HCT116 (cell line): ENCODE measurements at regions not wholly inside any gene's neighbourhood (a gene's known extent, or its start where the extent isn't known, plus 50 kb on each side); places are given as distances from the start of the nearest gene placed in this dataset.

Experiments
- ATAC-seq: fragments of 200-7000 bp; cut with Tn5 transposase; 2 replicates; pipeline ENCODE4 v1.9.1; 2020; ENCODE audit warnings: mild to moderate bottlenecking, moderate library complexity
- BruUV-seq: library from RNA; stranded (reverse); fragments of 400-500 nt; replicated peaks from 2 replicates; lab custom pipeline; 2021; lab: Mats Ljungman, UMichigan
- CTCF ChIA-PET: fragments of 300-600 bp; sonication (Branson Sonifier 250); formaldehyde crosslinking; loops from one replicate; lab custom pipeline; 2021; ENCODE audit warnings: antibody characterized with exemption; lab: Charles Lee
- POLR2A ChIA-PET: fragments of 300-600, 350-600 bp; sonication (Branson Sonifier 250); formaldehyde crosslinking; loops from one replicate; lab custom pipeline; 2021; ENCODE audit warnings: antibody characterized with exemption; lab: Charles Lee
- RAD21 ChIA-PET, 2 experiments: fragments of 300-600 bp; sonication (Branson Sonifier 250); formaldehyde crosslinking; loops; one replicate each; lab custom pipeline; 2023; ENCODE audit warnings: low total read pairs in 2 of 2; ENCODE audit not compliant: uncharacterized antibody in 2 of 2, unreplicated experiment in 2 of 2, low non-redundant PET in 1 of 2; lab: Charles Lee
- DNase-seq: peaks from one replicate; pipeline ENCODE4 v3.0.0-alpha.2; 2010; ENCODE audit warnings: low read depth, low spot score
- H2AFZ ChIP-seq: fragments of 200-600 bp; shearing (Covaris generic), sonication (generic); 2 replicates; pipeline ENCODE4 v1.6.1; 2017; ENCODE audit warnings: low read depth, mixed run types, mixed read lengths, antibody characterized with exemption, low read length; ENCODE audit not compliant: poor library complexity, severe bottlenecking
- H3K27ac ChIP-seq: 2 replicates; pipeline ENCODE4 v1.5.1; 2012; ENCODE audit warnings: low read depth, low read length
- H3K27me3 ChIP-seq: fragments of 200-600 bp; sonication (generic); 2 replicates; pipeline ENCODE4 v1.6.1; 2016; ENCODE audit warnings: mixed run types, low read length, mixed read lengths; ENCODE audit not compliant: insufficient read depth
- H3K36me3 ChIP-seq, 2 experiments: fragments of 200-500 bp in 1 of 2; fragments of 200-600 bp in 1 of 2; sonication (Bioruptor generic) in 1 of 2; sonication (generic) in 1 of 2; 2 replicates each; pipeline versions ENCODE4 v1.5.1 to v1.6.1; 2014 to 2016; ENCODE audit warnings: low read length in 2 of 2, inconsistent platforms in 1 of 2, mixed read lengths in 1 of 2, mixed run types in 1 of 2; ENCODE audit not compliant: insufficient read depth in 2 of 2, control insufficient read depth in 1 of 2
- H3K4me1 ChIP-seq, 2 experiments: fragments of 200-600 bp in 1 of 2; sonication (generic) in 1 of 2; 2 replicates each; pipeline versions ENCODE4 v1.5.1 to v1.6.1; 2012 to 2017; ENCODE audit warnings: low read length in 2 of 2, inconsistent platforms in 1 of 2, mild to moderate bottlenecking in 1 of 2, mixed read lengths in 1 of 2, mixed run types in 1 of 2, moderate library complexity in 1 of 2; ENCODE audit not compliant: insufficient read depth in 2 of 2, control insufficient read depth in 1 of 2
- H3K4me2 ChIP-seq: fragments of 200-600 bp; sonication (generic); 2 replicates; pipeline ENCODE4 v1.6.1; 2017; ENCODE audit warnings: mixed run types, low read length, mixed read lengths
- H3K4me3 ChIP-seq, 2 experiments: fragments of 200-600 bp in 1 of 2; sonication (generic) in 1 of 2; replicated peaks in 1 of 2; 2 replicates each; pipeline ENCODE4 v1.5.1; 2011 to 2016; ENCODE audit warnings: low read length in 2 of 2, control low read depth in 1 of 2, low read depth in 1 of 2, mild to moderate bottlenecking in 1 of 2, mixed read lengths in 1 of 2, mixed run types in 1 of 2
- H3K79me2 ChIP-seq: fragments of 200-600 bp; sonication (generic); 2 replicates; pipeline ENCODE4 v1.6.1; 2017; ENCODE audit warnings: mild to moderate bottlenecking, mixed run types, low read length, moderate library complexity, mixed read lengths; ENCODE audit not compliant: insufficient read depth
- H3K9ac ChIP-seq: fragments of 200-600 bp; sonication (generic); 2 replicates; pipeline ENCODE4 v1.6.1; 2016; ENCODE audit warnings: low read length, mixed read lengths
- H3K9me2 ChIP-seq: fragments of 200-600 bp; sonication (generic), shearing (Covaris generic); 2 replicates; pipeline ENCODE4 v1.6.1; 2017; ENCODE audit warnings: mixed run types, mild to moderate bottlenecking, moderate library complexity; ENCODE audit not compliant: insufficient read depth
- H3K9me3 ChIP-seq, 2 experiments: fragments of 200-500 bp in 1 of 2; fragments of 200-600 bp in 1 of 2; sonication (Bioruptor generic) in 1 of 2; sonication (generic) in 1 of 2; 2 replicates each; pipeline ENCODE4 v1.6.1; 2014 to 2017; ENCODE audit warnings: low read length in 2 of 2, mixed read lengths in 2 of 2, inconsistent platforms in 1 of 2, low read depth in 1 of 2, mild to moderate bottlenecking in 1 of 2, mixed run types in 1 of 2, moderate library complexity in 1 of 2; ENCODE audit not compliant: control insufficient read depth in 1 of 2, insufficient read depth in 1 of 2
- H4K20me1 ChIP-seq: fragments of 200-600 bp; sonication (generic), shearing (Covaris generic); 2 replicates; pipeline ENCODE4 v1.6.1; 2017; ENCODE audit warnings: mixed run types, mild to moderate bottlenecking, moderate library complexity; ENCODE audit not compliant: insufficient read depth
- CBX3 ChIP-seq: IDR thresholded peaks from 2 replicates; pipeline ENCODE4 v1.6.1; 2012; ENCODE audit warnings: low read depth
- ELF1 ChIP-seq: IDR thresholded peaks from 2 replicates; pipeline ENCODE4 v1.6.1; 2012; ENCODE audit warnings: low read depth, borderline replicate concordance
- EZH2 ChIP-seq: fragments of 200-600 bp; sonication (generic); IDR thresholded peaks from 2 replicates; pipeline ENCODE4 v1.6.1; 2017; ENCODE audit warnings: antibody characterized with exemption, mixed run types
- POLR2A ChIP-seq: IDR thresholded peaks from 2 replicates; pipeline ENCODE4 v1.7.0; 2011; ENCODE audit warnings: borderline replicate concordance; ENCODE audit not compliant: insufficient read depth, insufficient read length; ENCODE audit errors: extremely low read depth
- RAD21 ChIP-seq: IDR thresholded peaks from 2 replicates; pipeline ENCODE4 v1.6.1; 2012; ENCODE audit warnings: low read depth, mild to moderate bottlenecking
- SP1 ChIP-seq: IDR thresholded peaks from 2 replicates; pipeline ENCODE4 v1.6.1; 2012; ENCODE audit warnings: low read depth
- SRF ChIP-seq: IDR thresholded peaks from 2 replicates; pipeline ENCODE4 v1.6.1; 2012; ENCODE audit warnings: low read depth
- YY1 ChIP-seq: IDR thresholded peaks from 2 replicates; pipeline ENCODE4 v1.6.1; 2011; ENCODE audit warnings: low read length, low read depth, moderate library complexity, mild to moderate bottlenecking; ENCODE audit not compliant: insufficient replicate concordance; ENCODE audit errors: extremely low read depth
- ZFX ChIP-seq: fragments of 450-650 bp; IDR thresholded peaks from 2 replicates; pipeline ENCODE4 v1.6.1; 2017
- ZNF274 ChIP-seq: fragments of 200-500 bp; sonication (Bioruptor generic); IDR thresholded peaks from 2 replicates; pipeline ENCODE4 v1.6.1; 2014; ENCODE audit warnings: mild to moderate bottlenecking, low read depth, low read length, inconsistent platforms
- intact Hi-C: fragments of 100-400 bp; cut with micrococcal nuclease; formaldehyde crosslinking; loops from 2 replicates; pipeline ENCODE4 v1.10.0; 2022

GRCh38 chr12:125742413-125742812, 677.2 kb downstream of the AACS start (continued):
- no peak for TF ChIP-seq SP1

DNA sequence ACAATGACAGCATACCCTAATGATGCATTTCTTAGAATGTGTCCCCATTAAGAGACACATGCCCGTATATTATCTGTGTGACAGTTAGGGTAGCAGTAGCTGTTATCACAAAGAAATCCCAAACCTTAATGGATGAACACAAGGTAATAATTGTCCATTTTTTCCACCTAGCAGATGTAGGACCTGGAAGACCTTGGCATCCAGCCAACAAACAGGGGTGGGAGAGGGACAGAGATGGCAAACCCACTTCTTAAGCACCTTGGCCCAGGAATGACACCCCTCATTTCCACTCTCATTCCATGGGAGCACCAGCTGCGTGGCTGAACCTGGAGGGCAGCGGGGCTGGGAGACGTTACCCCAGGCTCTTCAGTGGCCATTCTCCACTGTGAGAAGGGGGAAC, 679.0 kb downstream of the AACS start:
- no peak for ATAC-seq
- Histone ChIP-seq H3K4me1 (no peaks in the 10 kb centered on the region), H3K36me3 (no peaks in the 10 kb centered on the region), H3K9me3 (no peaks in the 10 kb centered on the region; a peak in 2 of 4 replicates), H2AFZ (no peak overlapping the region), H4K20me1 (no peaks in the 10 kb centered on the region), H3K9ac (no peak overlapping the region)
- CTCF ChIA-PET: no interaction called here
- TF ChIP-seq ELF1: no peak
- no peak for TF ChIP-seq SRF
- TF ChIP-seq EZH2: no peak
- no peak for TF ChIP-seq CBX3
- TF ChIP-seq ZNF274: no peak
- TF ChIP-seq ZFX: no peak
- TF ChIP-seq, all 23 proteins: peak for 0
- ChIA-PET POLR2A (no interaction called here), RAD21 (no interaction called here)
- Histone ChIP-seq H3K4me3 (no peak overlapping the region), H3K4me2 (no peak overlapping the region), H3K79me2 (no peaks in the 10 kb centered on the region), H3K27ac (no peak overlapping the region), H3K27me3 (no peaks in the 10 kb centered on the region), H3K9me2 (no peaks in the 10 kb centered on the region)
- no TSS peak for BruUV-seq
- intact Hi-C loops: no loop called here
- DNase-seq: no peak

DNA sequence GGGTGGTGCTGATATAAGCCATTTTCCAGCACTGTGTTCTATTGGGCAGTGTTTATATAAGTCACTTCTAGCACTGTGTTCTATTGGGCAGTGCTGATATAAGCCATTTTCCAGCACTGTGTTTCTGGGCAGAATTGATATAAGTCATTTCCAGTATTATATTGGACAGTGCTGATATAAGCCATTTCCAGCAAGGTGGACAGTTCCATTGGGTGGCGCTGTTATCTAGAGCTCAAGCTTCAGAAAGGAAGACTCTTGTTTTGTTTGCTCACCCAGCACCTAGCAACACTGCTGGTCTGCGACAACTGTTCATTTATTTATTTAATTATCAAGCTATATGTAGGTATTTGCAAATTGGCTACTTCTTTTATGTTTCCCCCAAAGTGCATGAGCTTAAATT, 690.3 kb downstream of the AACS start:
- ATAC-seq (no peak), DNase-seq (no peak)
- H2AFZ ChIP-seq: no peak overlapping the region
- CTCF ChIA-PET: no interaction called here
- POLR2A ChIA-PET: no interaction called here
- H3K27me3 ChIP-seq: no peaks in the 10 kb centered on the region
- no peak overlapping the region for H3K4me2 ChIP-seq
- H3K79me2 ChIP-seq: no peaks in the 10 kb centered on the region
- H3K4me3 ChIP-seq: no peak overlapping the region
- no peak for TF ChIP-seq SRF
- no peak for TF ChIP-seq POLR2A
- no peak for TF ChIP-seq YY1
- no peak for TF ChIP-seq ELF1
- TF ChIP-seq RAD21: no peak
- TF ChIP-seq, all 23 proteins: peak for 0
- Histone ChIP-seq H4K20me1 (no peaks in the 10 kb centered on the region), H3K4me1 (no peaks in the 10 kb centered on the region), H3K9me3 (peaks cover 0 to 8% of the 10 kb centered on the region in 2 experiments; a peak in 2 of 4 replicates), H3K9ac (no peak overlapping the region), H3K36me3 (no peaks in the 10 kb centered on the region), H3K9me2 (no peaks in the 10 kb centered on the region), H3K27ac (no peak overlapping the region)
- no TSS peak for BruUV-seq
- RAD21 ChIA-PET: no interaction called here
- intact Hi-C loops: no loop called here
